GM18520 (cell line): ENCODE measurements at regions not wholly inside any gene's neighbourhood (a gene's known extent, or its start where the extent isn't known, plus 50 kb on each side); places are given as distances from the start of the nearest gene placed in this dataset.
A peak's percentile ranks its signal among the peaks of the same experiment; 100 is the strongest.

Source experiments
- ATAC-seq: cut with Tn5 transposase; IDR thresholded peaks from one replicate; pipeline ENCODE4 v1.9.1; 2021; ENCODE audit not compliant: unreplicated experiment

DNA sequence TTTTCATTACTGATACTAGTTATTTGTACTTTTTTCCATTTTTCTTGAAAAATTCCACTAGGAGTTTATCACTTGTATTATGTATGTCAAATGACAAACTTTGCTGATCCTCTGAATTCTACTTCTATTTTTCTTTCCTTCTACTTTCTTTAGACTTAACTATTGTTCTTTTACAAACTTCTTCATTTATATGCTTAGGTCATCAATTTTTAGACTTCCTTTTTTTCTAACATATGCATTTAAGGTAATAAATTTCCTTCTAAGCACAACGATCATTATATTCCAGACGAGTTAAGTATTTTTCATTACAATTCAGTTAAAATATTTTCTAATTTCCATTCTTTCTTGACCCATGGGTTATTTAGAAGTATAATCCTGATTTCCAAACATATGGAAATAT is 240.8 kb downstream of the NHLRC3 start:
- no peak for ATAC-seq

DNA sequence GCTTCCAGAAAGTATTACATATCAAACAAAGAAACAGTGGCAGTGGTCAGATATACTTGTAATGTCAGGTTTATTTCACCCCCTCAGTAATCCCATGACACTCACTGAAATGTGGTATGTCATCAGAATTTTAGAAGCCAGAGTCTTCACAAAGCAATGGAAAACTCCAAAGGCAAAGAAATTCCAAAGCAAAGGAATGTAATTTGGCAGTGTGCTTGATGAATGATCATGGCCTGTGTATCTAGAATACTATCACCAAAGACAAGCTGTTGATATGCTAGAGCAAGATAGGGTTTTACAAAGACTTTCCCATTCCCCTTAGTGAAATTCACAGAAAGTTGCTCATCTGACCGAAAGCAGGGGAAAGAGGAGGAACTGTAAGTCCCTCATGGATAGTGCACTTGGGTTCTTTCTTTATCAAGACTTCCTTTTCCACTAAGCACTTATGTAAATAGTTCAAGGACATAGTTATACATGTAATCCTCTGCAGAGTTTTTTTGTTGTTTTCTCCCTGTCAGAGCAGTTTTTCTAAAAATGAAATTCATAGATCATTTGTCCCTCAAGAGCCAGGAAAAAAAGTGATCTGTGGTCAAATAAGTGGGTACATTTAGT is 243.4 kb downstream of the NHLRC3 start:
- ATAC-seq = no peak

DNA sequence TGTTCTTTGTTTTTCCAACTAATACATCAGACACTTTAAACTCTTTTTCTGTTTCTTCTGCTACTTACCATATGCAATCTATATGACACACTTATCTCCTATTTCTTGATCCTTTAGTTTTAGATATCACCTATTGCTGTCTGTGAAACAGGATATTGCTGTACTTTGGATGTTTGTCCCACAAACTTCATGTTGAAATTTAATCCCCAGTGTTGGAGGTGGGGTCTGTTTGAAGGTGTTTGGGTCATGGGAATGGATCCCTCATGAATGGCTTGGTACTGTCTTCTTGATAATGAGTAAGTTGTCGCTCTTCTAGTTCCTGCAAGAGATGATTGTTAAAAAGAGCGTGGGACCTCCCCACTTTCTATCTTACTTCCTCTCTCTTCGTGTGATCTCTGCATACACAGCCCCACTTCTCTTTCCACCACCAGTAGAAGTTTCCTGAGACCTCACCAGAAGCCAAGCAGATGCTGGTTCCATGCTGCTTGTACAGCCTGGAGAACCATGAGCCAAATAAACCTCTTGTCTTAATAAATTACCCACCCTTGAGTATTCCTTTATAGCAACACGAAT is 244.2 kb downstream of the NHLRC3 start:
- peak; percentile 93 for ATAC-seq

DNA sequence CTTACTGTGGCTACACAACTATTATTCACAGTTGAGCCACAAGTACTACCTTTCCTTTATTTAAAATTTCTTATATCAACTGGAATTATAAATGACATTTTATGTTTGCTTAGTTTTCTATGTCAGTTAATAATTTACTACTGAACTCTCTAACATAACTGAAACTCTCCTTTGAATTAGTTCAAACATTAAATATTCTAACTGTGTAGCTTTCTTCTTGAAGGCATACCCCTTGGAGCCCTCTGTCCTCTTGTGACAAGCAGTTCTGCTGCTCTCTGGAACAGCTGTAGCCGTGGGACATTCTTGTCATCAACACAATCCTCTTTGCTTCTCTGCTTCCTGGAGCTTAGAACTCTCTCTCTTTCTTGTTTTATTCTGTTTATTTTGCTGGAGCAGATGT is 244.8 kb downstream of the NHLRC3 start:
- ATAC-seq = no peak

DNA sequence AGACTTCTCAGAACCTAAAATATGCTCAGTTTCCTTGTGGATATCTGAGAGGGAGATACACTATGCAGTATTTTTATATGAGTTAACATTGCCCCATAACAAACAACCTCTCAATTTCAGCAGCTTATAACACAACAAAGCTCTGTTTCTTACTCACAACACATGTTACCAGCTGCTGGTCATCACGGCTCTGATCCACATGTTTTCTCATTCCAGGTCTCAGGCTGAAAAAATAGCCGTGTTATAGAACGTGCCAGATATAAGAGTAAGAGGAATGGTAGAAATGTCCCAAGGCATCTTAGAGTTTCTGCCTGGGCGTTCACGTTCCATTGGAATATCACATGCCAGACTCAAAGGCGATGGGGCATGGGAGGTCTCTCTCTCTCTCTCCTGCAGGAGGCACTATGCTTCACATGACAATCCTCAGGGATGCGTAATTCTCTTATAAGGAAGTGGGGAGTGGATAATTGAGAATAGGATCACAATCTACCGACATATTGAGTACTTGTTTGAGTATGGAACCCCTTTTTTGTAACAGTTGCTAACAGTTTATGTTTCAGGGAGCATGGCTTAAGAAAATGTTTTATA is 246.6 kb downstream of the NHLRC3 start:
- ATAC-seq = no peak
